Loucy (cell line): ENCODE measurements at regions not wholly inside any gene's neighbourhood (a gene's known extent, or its start where the extent isn't known, plus 50 kb on each side); places are given as distances from the start of the nearest gene placed in this dataset.

ENCODE experiments used
- H2AFZ ChIP-seq: fragments of 200-600 bp; sonication (generic); 2 replicates; pipeline ENCODE4 v1.6.0; 2016; ENCODE audit warnings: antibody characterized with exemption, mild to moderate bottlenecking, low read length, moderate library complexity
- H3F3A ChIP-seq: fragments of 200-600 bp; 2 replicates; pipeline ENCODE4 v1.6.0; 2016; ENCODE audit warnings: antibody characterized with exemption, low read depth, mild to moderate bottlenecking
- H3K27me3 ChIP-seq: fragments of 200-600 bp; sonication (generic); 2 replicates; pipeline ENCODE4 v1.6.1; 2014; ENCODE audit warnings: low read length, mild to moderate bottlenecking; ENCODE audit not compliant: insufficient read depth, poor library complexity, severe bottlenecking
- H3K36me3 ChIP-seq: fragments of 200-600 bp; sonication (generic); 2 replicates; pipeline ENCODE4 v1.6.1; 2016; ENCODE audit warnings: low read length; ENCODE audit not compliant: insufficient read depth
- H3K4me1 ChIP-seq: fragments of 200-600 bp; sonication (generic); 2 replicates; pipeline ENCODE4 v1.5.1; 2014; ENCODE audit warnings: low read length, mild to moderate bottlenecking; ENCODE audit not compliant: insufficient read depth, poor library complexity, severe bottlenecking
- H3K4me2 ChIP-seq: fragments of 200-600 bp; sonication (generic); 2 replicates; pipeline ENCODE4 v1.6.0; 2014; ENCODE audit warnings: antibody characterized with exemption, low read length, low read depth, mild to moderate bottlenecking; ENCODE audit not compliant: poor library complexity, severe bottlenecking
- H3K4me3 ChIP-seq: fragments of 200-600 bp; sonication (generic); 2 replicates; pipeline ENCODE4 v1.5.1; 2014; ENCODE audit warnings: low read length, mild to moderate bottlenecking, mixed read lengths; ENCODE audit not compliant: poor library complexity, severe bottlenecking
- H3K79me2 ChIP-seq: fragments of 200-600 bp; sonication (generic); 2 replicates; pipeline ENCODE4 v1.6.1; 2014; ENCODE audit warnings: low read length; ENCODE audit not compliant: insufficient read depth
- H3K9ac ChIP-seq: fragments of 200-600 bp; sonication (generic); 2 replicates; pipeline ENCODE4 v1.6.0; 2014; ENCODE audit warnings: mild to moderate bottlenecking, low read depth, low read length, moderate library complexity; ENCODE audit not compliant: poor library complexity, severe bottlenecking
- H3K9me2 ChIP-seq: fragments of 200-600 bp; sonication (generic); replicated peaks from 2 replicates; pipeline ENCODE4 v1.6.1; 2016; ENCODE audit warnings: low read depth, low read length, mixed read lengths
- H3K9me3 ChIP-seq: fragments of 200-600 bp; sonication (generic); 2 replicates; pipeline ENCODE4 v1.6.1; 2014; ENCODE audit warnings: mild to moderate bottlenecking, antibody characterized with exemption, low read length, low read depth; ENCODE audit not compliant: insufficient read depth
- H4K20me1 ChIP-seq: fragments of 200-600 bp; sonication (generic); 2 replicates; pipeline ENCODE4 v1.6.0; 2014; ENCODE audit warnings: antibody characterized with exemption, low read length, mild to moderate bottlenecking; ENCODE audit not compliant: insufficient read depth, poor library complexity, severe bottlenecking
- EZH2phosphoT487 ChIP-seq: fragments of 200-600 bp; IDR thresholded peaks from 2 replicates; pipeline ENCODE4 v1.6.1; 2018; ENCODE audit warnings: antibody characterized with exemption, mild to moderate bottlenecking, moderate library complexity, borderline replicate concordance
- TF ChIP-seq, protein P1 (sequence below): fragments of 200-600 bp; sonication (generic); conservative IDR thresholded peaks from 2 replicates; pipeline ENCODE4 v1.5.1; 2014; ENCODE audit warnings: mild to moderate bottlenecking, antibody characterized with exemption, low read length

DNA sequence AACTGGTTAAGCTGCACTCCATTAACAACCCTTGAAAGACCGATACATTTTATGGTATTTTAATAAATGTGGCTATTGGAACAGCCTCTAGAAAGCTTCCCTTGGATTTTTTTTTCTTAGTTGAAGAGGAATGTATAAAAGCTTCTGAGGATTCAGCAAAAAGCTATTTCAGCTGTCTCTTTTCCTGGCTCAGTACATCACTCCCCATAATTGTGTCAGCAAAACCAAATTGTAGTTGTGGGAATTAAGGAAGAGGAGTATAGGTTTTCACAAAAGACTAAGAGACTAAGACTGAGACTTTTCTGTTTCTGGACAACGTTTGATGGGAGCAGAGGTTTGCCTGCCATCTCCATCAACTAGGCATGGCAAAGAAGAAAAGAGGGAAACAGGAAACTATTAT lies 106.5 kb downstream of the C12orf50 start:
- H3K9ac ChIP-seq: no peak overlapping the region
- no peaks in the 10 kb centered on the region for H4K20me1 ChIP-seq
- TF ChIP-seq, protein P1, sequence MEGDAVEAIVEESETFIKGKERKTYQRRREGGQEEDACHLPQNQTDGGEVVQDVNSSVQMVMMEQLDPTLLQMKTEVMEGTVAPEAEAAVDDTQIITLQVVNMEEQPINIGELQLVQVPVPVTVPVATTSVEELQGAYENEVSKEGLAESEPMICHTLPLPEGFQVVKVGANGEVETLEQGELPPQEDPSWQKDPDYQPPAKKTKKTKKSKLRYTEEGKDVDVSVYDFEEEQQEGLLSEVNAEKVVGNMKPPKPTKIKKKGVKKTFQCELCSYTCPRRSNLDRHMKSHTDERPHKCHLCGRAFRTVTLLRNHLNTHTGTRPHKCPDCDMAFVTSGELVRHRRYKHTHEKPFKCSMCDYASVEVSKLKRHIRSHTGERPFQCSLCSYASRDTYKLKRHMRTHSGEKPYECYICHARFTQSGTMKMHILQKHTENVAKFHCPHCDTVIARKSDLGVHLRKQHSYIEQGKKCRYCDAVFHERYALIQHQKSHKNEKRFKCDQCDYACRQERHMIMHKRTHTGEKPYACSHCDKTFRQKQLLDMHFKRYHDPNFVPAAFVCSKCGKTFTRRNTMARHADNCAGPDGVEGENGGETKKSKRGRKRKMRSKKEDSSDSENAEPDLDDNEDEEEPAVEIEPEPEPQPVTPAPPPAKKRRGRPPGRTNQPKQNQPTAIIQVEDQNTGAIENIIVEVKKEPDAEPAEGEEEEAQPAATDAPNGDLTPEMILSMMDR: no peak
- no peak for TF ChIP-seq EZH2phosphoT487
- H3K4me3 ChIP-seq: no peak overlapping the region
- no peak overlapping the region for H3K4me2 ChIP-seq
- no peaks in the 10 kb centered on the region for H3K9me2 ChIP-seq
- no peak overlapping the region for H2AFZ ChIP-seq
- H3K9me3 ChIP-seq: no peaks in the 10 kb centered on the region
- no peaks in the 10 kb centered on the region for H3K79me2 ChIP-seq
- no peaks in the 10 kb centered on the region for H3K36me3 ChIP-seq
- no peaks in the 10 kb centered on the region for H3F3A ChIP-seq
- H3K27me3 ChIP-seq: no peaks in the 10 kb centered on the region
- H3K4me1 ChIP-seq: no peaks in the 10 kb centered on the region

DNA sequence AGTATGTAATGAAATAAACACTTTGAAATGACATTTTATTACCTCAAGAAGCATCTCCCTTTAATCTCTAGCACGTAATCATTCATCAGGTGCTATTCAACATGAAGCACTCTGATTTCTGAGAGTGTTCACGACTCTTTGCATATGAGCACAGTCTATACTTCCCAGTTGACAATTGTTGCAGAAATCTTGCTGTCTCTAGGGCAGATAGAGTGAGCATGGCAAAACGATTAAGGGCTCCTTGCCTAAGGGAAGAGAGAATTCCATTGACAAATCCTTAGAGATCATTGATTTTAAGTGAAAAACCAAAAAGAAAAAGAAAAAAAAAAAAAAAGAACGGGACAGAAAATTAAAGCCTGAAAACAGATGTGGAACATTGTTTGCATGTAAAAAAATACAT lies 107.6 kb downstream of the C12orf50 start:
- no peaks in the 10 kb centered on the region for H3K4me1 ChIP-seq
- no peaks in the 10 kb centered on the region for H4K20me1 ChIP-seq
- H3K9me2 ChIP-seq: no peaks in the 10 kb centered on the region
- H3K36me3 ChIP-seq: no peaks in the 10 kb centered on the region
- H3K4me3 ChIP-seq: no peak overlapping the region
- H3F3A ChIP-seq: no peaks in the 10 kb centered on the region
- TF ChIP-seq EZH2phosphoT487: no peak
- TF ChIP-seq, protein P1: no peak
- H2AFZ ChIP-seq: no peak overlapping the region
- H3K79me2 ChIP-seq: no peaks in the 10 kb centered on the region
- no peaks in the 10 kb centered on the region for H3K9me3 ChIP-seq
- H3K9ac ChIP-seq: no peak overlapping the region
- H3K4me2 ChIP-seq: no peak overlapping the region
- H3K27me3 ChIP-seq: no peaks in the 10 kb centered on the region

DNA sequence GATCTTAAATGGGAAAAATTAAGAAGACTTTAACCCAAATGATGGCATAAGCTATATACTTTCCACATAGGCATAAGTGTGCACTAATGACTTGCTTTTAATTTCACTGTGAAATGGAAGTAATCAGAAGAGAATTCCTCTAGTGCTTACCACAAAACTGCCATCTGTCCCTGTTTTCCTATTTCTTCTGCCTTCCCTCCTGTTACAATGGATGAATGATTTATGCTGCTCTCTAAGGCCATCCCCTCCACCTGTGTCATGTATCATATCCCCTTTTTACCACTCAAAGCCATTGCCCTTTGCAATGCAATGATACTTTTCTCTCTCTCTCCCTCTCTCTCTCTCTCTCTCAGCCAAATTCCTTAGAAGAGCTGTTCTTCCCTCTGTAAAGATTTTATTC lies 109.1 kb downstream of the C12orf50 start:
- Histone ChIP-seq H3K27me3 (no peaks in the 10 kb centered on the region), H4K20me1 (no peaks in the 10 kb centered on the region), H3F3A (no peaks in the 10 kb centered on the region), H3K9me3 (no peaks in the 10 kb centered on the region), H3K9me2 (no peaks in the 10 kb centered on the region), H2AFZ (no peak overlapping the region), H3K4me1 (no peaks in the 10 kb centered on the region), H3K9ac (no peak overlapping the region), H3K79me2 (no peaks in the 10 kb centered on the region), H3K4me3 (no peak overlapping the region), H3K4me2 (no peak overlapping the region), H3K36me3 (no peaks in the 10 kb centered on the region)
- TF ChIP-seq, protein P1: no peak
- no peak for TF ChIP-seq EZH2phosphoT487
